NCI-H510A treated with DMSO at 0.1 percent for 48 hours (cell line): ENCODE measurements at regions not wholly inside any gene's neighbourhood (a gene's known extent, or its start where the extent isn't known, plus 50 kb on each side); places are given as distances from the start of the nearest gene placed in this dataset.

ENCODE experiments used
- DNase-seq: peaks from one replicate; lab custom pipeline; 2025; lab: John Stamatoyannopoulos, UW

GRCh38 chr13:26989957-26990713 is 181.5 kb downstream of the USP12 start:
- no peak for DNase-seq

DNA sequence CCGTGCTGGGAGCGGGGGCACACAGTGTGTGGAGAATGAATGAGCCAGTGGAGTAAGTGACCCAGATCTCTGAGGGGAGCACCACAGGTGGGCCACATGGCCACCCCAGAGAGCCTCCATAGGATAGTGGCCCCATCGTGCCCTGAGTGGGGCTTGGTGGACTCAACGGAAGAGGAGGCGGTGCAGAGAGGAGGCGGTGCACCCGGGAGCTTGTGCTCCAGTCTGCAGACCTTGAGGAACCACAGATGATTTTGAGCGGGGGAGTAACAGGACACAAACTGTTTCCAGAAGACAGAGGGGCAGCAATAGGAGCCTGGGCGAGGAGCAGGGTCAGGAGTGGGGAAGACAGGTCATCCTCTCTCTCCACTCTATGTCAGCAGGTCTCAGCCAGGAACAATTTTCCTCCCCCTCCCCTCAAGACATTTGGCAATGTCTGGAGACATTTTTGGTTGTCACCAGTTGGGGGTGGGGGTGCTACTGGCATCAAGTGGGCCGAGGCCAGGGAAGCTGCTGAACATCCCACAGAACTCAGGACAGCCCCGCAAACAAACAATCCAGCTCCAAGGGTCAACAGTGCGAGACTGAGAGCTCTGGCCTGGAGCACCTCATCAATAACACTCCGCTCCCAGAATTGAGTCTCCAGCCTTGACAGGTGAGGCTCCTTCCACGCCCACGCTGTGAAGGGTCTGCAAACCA is 182.2 kb downstream of the USP12 start:
- DNase-seq, result no peak

DNA sequence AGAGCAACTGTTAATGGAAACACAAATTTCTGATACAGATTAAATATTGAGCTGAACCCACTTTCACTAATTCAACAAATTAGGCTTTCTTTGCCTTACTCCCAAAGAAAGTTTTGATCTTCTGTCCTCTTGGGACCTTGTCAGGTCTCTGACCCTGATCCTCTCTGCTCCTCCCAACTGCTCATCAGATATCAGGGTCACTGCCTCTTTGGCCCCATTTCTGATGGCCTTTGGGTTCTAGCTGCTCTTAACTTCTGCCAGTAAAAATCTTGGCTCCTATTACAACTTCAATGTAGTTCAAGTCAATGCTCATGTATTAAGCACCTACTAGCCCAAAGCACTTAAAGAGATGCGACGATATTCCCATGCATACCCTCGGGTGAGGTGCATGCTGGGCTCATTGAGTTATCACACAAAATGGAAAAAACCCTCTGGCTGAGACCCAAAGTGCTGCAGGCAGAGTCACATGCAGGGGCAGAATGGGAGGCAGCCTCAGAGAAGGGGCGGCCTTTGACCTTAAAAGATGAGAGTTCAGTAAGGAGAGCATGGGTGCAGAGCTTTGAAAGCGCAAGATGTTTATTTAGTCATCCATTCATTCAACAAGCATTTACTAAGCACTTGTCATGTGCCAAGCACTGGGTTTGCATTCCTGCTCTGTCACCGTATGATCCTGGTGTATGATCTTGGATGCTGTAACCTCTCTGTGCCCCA is 183.4 kb downstream of the USP12 start:
- no peak for DNase-seq

- no peak for DNase-seq
Observed at GRCh38 chr13:26987486-26988013, 184.1 kb downstream of the USP12 start.

GRCh38 chr13:26985285-26985878 is 186.2 kb downstream of the USP12 start:
- peak; percentile 70 for DNase-seq

- no peak for DNase-seq
Observed at GRCh38 chr13:26984337-26984736, 187.3 kb downstream of the USP12 start.

GRCh38 chr13:26983543-26984320 is 187.9 kb downstream of the USP12 start:
- no peak for DNase-seq

DNA sequence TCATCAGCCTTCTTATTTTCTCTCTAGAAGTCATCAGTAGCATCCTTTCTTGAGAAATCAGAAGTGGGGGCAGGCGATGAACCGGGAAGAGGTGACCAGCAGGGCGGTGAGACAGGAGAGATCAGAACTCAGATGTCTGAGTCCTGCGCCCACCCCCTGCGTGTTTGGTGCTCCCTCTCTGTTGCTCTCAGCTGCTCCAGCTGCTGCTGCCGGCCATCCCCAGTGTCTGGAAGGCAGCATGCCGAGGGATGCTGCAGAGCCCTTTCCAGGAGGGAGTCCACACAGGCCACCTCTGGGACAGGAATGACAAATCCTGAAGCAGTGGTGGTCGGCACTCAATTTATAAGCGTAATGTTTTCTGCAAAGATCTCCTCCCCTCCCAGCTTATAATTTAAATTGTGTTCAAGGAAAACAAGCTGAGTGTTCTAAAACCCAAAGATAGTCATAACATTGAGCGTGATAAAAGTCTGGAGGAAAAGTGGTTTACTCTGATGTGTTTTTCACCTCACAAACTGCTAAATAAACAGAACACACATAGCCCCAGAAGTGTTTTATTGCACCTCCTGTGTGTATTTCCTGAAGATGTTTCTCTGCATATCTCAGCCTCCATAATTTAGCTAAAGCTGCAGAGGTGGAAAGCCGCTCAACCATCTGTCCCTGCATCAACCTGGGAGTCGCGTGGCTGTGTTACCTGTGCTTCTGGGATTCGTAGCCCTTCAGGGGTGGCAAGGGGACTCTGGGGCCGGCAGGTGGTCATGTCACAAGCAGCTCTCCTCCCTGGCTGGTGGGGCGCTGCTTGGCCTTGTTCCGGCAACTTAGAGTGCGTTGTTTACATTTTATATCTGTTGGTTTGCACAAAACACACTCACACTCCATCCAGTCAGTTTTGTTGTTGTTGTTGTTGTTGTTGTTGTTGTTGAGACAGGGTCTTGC is 191.2 kb downstream of the USP12 start:
- no peak for DNase-seq

DNA sequence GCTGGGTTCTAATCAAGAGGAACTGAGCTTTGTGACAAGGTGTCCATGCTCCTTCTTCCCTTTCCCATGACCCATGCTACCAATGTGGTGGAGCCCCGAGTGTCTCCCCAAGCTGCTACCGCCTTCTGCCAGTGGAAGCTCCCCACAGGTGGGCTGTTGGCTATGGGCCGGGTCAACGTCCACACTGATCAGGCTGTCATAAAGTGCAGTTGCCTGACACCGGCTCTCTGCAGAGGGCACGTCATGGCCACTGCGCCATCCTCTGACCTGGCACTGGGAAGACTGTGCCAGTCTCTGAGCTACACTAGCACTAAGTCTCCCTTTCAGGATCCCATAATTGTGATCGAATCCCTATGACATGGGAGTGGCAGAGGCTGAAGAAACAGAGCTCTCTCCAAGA is 192.3 kb downstream of the USP12 start:
- DNase-seq, result no peak

DNA sequence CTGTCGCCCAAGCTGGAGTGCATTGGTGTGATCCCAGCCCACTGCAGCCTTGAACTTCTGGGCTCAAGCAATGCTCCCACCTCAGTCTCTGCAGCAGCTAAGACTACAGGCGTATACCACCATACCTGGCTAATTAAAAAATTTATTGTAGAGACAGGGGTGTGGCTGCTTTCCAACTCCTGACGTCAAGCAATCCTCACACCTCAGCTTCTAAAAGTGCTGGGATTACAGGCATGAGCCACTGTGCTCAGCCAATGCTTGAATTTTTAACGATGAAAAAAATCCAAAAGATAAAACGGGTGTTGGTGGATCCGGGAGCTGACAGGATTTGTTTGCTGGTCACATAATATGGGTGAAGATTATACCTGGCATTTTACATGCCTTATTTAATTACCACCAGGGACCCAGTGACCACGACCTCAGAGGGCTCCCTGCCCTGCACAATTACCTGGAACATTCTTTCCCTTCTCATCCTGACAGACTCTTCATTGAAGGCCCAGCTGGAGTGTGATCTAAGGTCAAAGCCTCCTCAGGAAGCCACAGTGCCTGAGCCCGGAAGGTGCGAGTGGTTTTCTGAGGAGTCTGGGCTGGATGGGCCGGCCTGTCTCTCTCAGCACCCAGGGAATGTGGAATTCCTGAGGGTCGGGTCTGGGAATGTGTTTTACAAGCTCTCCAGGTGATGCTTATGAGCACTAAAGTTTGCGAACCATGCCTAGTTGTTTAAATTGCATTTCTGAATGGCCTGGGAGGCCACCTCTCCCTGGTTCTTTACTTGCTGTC is 193.3 kb downstream of the USP12 start:
- no peak for DNase-seq

DNA sequence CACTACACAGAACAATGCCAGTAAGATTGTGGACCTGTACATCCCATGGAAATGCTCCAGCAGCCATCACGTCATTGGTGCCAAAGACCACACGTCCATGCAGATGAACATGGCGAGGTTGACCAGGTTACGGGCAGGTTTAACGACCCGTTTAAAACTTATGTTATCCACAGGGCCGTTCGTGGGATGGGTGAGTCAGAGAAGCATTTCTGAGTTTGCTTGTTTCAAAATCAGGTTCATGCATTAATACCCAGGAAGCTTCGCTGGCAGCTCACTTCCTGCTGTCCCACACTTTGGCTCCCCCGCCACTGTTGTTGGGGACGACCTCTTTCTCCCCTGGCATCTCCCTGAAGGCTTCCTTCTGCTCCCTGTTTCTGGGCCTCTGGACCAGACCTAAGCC is 194.1 kb downstream of the USP12 start:
- DNase-seq, result no peak

DNA sequence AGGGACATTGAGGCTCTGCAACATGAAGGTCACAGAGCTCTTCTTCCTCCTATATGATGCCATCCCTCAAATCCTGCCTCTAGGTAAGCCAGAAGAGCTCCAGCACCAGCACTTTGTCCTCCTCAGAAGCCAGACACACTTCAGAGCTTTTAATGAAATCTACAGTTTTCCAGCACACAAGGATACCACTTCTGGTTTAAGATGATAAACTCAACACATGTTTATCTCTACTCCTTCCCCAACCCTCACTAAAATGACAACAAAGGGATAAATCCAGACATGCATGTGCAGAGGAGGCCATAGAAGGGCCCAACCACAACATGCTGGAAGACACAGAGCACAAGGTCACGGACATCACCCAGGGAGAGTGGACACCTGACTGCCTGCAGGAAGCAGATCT is 195.3 kb downstream of the USP12 start:
- DNase-seq, result no peak

- DNase-seq, result no peak
Observed at GRCh38 chr13:26973946-26974345, 197.7 kb downstream of the USP12 start.

- DNase-seq, result no peak
Observed at GRCh38 chr13:26973295-26973694, 198.3 kb downstream of the USP12 start.

DNA sequence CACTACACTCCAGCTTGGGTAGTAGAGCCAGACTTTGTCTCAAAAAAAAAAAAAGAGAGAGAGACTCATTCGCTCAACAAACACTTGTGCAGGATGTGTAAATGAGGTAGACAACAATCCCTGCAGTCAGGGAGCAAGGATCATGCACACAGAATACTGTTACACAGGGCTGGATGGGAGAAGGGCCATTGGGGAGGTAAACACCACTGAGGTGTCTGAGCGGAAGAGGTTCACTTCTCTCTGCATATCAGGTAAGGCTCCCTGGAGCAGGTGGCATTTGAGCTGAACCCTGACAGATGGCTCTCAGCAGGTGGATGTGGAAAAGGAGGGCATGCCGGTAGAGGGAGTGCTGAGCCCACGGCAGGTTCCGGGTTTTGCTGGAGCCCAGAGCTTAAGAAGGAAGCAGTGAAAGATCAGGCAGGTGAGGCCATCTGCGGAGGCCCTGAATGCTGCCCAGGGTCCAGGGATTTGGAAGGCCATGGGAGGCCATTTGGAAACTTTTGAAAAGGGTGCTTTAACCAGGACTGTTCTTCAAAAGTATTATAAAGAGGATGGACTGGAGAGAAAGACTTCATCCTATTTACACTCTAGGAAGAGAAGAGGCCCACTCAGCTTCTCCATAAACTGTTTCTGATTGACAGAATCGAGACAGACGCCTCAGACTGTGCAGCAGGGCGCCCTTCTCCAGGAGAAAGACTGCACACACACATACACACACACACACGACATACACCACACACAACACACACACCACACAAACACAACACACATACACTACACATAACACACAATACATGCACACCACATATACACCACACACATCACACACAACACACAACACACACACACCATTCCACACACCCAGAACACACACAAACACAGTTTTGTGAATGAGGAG is 199.4 kb downstream of the USP12 start:
- peak; percentile 79 for DNase-seq

DNA sequence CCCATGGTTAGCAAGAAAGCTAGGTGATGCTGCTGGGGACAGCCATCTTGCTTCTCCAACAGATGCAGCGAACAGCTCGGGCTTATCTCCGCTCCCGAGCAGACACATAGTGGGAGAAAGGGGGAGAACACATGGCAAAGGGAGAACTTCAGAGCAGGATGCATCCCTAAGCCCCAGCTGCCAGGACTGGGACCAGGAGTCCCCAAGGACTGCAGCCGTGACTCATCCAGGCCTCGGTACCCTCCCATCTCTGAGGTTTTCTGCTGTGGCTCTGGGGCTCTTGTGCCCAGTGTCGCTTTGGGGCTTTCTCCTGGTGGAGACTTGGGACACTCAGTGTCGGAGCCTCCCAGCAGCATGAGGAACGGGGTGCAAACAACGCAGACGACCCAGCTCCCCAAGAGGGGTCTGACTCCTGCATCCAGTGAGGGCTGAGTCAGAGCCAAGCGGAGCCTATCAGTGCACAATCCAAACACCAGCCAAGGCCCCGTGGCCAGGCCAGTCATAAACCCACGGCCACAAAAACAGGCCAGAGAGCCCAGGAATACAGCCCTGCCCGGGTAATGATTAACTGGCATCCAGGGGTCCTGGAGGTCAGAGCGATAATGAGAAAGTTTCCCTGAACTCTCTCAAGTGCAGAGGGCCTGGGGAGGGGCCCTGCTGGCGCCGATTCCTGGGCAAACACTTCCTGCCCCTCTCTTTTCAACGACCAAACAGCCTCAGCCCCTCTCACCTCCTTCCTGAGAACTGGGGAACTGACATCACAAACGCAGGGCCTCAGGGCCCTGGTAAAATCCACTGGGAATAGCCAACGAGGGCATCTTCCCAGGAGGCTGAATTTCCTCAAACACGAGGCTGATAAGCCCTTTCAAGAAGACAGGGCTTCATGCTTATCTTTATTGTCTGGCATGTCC is 202.9 kb downstream of the USP12 start:
- no peak for DNase-seq
